NCI-H2171 treated with DMSO at 0.1 percent for 48 hours (cell line): ENCODE measurements at regions not wholly inside any gene's neighbourhood (a gene's known extent, or its start where the extent isn't known, plus 50 kb on each side); places are given as distances from the start of the nearest gene placed in this dataset.

Source experiments
- DNase-seq: peaks from one replicate; lab custom pipeline; 2025; lab: John Stamatoyannopoulos, UW

GRCh38 chr6:105907991-105908390 lies 178.1 kb upstream of the PRDM1 start:
- DNase-seq = no peak

- no peak for DNase-seq
Measured at GRCh38 chr6:105907301-105907700, 178.8 kb upstream of the PRDM1 start.

- DNase-seq = no peak
Measured at GRCh38 chr6:105902401-105903031, 183.6 kb upstream of the PRDM1 start.

- DNase-seq = no peak
Measured at GRCh38 chr6:105901583-105901982, 184.6 kb upstream of the PRDM1 start.

GRCh38 chr6:105900125-105900937 lies 185.8 kb upstream of the PRDM1 start:
- no peak for DNase-seq

- DNase-seq = no peak
Measured at GRCh38 chr6:105898286-105898685, 187.8 kb upstream of the PRDM1 start.

- no peak for DNase-seq
Measured at GRCh38 chr6:105897131-105897530, 189.0 kb upstream of the PRDM1 start.

- no peak for DNase-seq
Measured at GRCh38 chr6:105896821-105897095, 189.4 kb upstream of the PRDM1 start.

- DNase-seq = no peak
Measured at GRCh38 chr6:105896052-105896820, 189.9 kb upstream of the PRDM1 start.

GRCh38 chr6:105894556-105894955 lies 191.6 kb upstream of the PRDM1 start:
- no peak for DNase-seq

- DNase-seq = no peak
Measured at GRCh38 chr6:105893741-105894140, 192.4 kb upstream of the PRDM1 start.

GRCh38 chr6:105892577-105893262 lies 193.4 kb upstream of the PRDM1 start:
- no peak for DNase-seq

GRCh38 chr6:105890521-105891244 lies 195.5 kb upstream of the PRDM1 start:
- no peak for DNase-seq

GRCh38 chr6:105889902-105890301 lies 196.2 kb upstream of the PRDM1 start:
- DNase-seq = no peak

- DNase-seq = no peak
Measured at GRCh38 chr6:105886814-105887544, 199.2 kb upstream of the PRDM1 start.

- DNase-seq = no peak
Measured at GRCh38 chr6:105886066-105886813, 199.9 kb upstream of the PRDM1 start.

GRCh38 chr6:105884426-105884825 lies 201.7 kb upstream of the PRDM1 start:
- DNase-seq = no peak

GRCh38 chr6:105884011-105884410 lies 202.1 kb upstream of the PRDM1 start:
- no peak for DNase-seq

GRCh38 chr6:105882828-105883227 lies 203.3 kb upstream of the PRDM1 start:
- DNase-seq = no peak

- no peak for DNase-seq
Measured at GRCh38 chr6:105882121-105882803, 203.9 kb upstream of the PRDM1 start.
